UCSD-AML1 (cell line): ENCODE measurements at regions not wholly inside any gene's neighbourhood (a gene's known extent, or its start where the extent isn't known, plus 50 kb on each side); places are given as distances from the start of the nearest gene placed in this dataset.
"Not testable (repeated sequence)": the region's sequence is repeated elsewhere in the genome, so short reads cannot be mapped to it uniquely, and the experiment has no call there.

Source experiments
- DNase-seq: peaks from one replicate; lab custom pipeline; 2025; ENCODE audit not compliant: unreplicated experiment; lab: John Stamatoyannopoulos, UW

DNA sequence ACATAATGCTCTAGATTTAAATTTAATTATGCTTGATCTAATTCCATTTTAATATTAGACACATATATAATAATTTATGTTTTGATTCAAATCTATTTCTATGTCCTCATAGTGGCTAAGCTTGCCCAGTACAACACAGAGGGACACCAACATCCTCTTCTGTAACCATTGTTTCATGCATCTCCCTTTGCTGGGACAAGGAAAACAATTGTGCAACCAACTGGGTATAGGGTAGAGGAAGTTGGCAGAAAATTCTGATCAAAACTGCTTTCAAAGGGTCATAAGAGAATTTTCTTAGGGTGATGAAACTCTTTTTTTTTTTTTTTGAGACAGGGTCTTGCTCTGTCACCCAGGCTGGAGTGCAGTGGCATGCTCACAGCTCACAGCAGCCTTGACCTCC lies 121.4 kb upstream of the SGO1 start:
- DNase-seq, result no peak

DNA sequence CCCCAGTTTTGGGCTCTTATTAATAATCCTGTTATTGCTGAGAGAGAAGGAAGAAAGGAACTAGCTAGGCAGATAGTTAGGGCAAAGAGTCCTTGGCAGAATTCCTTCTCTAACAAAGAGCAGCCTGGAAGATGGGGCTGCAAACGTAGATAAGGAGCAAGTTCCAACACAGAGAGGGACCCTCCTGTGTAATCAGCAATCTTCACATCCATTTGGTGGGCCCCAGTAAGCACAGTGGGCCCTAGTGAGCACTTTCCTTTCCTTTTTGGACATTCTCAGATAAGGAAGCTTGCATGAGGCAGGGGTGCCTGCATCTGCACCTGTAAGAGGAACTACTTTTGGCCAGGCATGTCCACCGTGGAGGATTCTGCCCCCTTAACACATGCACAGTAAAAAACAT lies 119.6 kb upstream of the SGO1 start:
- DNase-seq, result no peak

DNA sequence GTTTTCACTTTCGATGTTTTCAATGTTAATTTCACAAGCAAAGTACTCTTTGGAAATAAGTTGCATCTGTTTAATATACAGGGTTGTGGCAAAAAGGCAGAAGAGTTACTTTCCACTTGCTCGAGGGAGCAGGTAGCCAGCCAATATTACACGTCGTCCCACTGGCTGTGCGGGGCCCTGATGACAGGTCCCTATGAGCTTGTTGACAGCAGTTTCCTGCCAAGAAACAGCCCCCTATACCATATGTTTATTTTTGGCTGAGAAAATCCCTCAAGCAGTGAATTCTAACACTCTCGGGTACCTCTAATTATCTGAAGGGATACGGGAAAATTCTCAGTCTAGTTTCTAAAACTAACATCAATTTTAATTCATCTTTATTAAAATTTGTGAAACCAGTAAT lies 116.8 kb upstream of the SGO1 start:
- DNase-seq, result no peak

DNA sequence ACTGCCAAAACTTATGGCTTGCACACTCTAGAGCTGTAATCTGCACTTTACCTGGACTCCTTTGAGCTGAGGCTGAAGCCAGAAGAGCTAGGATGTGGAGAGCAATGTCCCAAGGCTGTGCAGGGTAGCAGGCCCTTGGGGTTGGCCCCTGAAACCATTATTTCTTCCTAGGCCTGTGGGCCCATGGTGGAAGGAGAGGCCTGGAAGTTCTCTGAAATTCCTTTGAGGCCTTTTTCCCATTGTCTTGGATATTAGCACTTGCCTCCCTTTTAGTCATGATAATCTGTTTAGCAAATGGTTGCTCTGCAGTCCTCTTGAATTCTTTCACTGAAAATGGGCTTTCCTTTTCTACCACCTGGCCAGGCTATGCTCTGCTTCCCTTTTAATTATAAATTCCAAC lies 102.0 kb upstream of the SGO1 start:
- DNase-seq, result no peak

DNA sequence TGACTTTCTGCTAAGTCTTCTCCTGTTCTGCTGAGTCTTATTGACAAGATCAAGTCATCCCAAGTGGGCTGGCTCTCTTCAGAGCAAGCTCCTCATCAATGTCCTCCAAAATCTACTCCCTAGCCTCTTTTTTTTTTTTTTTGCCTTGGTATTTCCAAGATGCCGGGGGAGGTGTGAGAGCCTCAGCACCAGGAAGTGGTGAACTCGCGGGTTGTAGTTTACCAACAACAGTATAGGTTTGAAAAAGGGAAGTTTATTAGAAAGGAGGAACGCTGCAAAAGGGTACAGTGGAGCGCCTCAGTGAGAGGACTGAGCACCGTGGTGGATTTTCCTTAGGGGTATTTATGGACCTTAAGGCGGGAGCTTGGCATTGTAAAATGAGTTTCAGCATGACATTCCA lies 94.3 kb upstream of the SGO1 start:
- DNase-seq, result peak; percentile 8

DNA sequence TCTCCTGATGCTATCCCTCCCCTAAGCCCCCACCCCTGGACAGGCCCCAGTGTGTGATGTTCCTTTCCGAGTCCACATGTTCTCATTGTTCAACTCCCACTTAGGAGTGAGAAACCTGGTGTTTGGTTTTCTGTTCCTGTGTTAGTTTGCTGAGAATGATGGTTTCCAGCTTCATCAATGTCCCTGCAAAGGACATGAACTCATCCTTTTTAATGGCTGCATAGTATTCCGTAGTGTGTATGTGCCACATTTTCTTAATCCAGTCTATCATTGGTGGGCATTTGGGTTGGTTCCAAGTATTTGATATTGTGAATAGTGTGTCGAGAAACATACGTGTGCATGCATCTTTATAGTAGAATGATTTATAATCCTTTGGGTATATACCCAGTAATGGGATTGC lies 80.0 kb upstream of the SGO1 start:
- not testable (repeated sequence) for DNase-seq

DNA sequence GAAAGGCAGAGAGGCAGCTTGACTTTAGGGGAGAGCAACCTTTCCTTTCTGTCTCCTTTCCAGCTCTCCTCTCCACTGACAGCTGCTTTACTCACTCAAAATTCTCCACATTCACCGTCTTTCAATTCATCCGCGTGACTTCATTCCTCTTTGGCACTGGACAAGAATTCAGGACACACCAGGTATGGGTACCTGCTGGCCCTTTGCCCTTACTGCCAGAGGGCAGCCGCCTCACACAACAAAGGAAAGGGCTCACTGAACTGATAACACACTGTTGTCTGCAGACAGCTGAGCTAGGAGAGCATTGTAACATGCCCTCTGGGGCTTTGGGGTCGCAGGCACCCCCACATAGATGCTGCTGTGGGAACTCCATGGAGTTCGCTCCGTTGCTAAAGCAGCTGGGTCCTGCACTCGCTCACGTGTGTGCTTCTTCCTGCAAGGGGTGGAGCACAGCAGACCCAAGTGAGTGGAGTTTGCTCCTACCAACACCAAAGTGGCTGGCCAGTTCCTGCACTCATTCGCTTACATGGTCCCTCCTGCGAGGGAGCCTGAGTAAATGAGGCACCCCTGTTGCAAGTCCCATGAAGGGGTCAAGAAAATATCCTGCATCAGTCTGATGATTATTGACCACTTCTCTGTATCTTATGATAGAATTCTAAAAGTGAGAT lies 79.0 kb upstream of the SGO1 start:
- DNase-seq, result no peak

DNA sequence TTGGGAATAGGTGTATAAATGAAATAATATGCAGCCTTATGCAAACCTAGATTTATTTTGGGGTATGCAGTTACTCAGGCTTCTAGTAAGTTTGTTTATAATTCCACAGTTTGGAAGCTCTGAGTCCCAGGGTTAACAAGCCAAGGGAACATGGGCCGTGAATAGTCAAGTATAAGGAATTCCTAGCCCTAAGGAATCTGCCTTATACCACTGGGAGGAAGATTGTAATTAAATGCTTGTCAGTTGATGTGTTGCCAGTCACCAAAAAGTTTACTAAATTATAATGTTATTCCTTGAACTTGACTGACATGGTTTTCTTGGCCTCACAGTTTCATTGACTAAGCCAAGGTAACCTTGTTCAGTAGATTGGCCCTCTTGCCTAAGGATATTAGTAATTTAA lies 72.4 kb upstream of the SGO1 start:
- no peak for DNase-seq

DNA sequence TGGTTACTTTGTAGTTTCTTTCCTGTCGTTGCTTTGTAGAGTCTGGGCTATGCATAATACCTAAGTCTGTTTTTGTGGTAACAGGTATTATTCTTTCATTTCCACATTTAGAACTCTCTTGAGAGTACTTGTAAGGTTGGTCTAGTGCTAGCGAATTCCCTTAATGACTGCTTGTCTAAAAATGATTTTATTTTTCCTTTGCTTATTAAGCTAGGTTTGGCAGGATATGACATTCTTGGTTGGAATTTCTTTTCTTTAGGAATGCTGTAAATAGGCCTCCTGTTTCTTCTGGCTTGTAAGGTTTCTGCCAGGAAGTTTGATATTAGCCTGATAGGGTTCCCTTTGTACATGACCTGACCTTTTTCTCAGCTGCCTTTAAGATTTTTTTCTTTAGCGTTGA lies 70.1 kb upstream of the SGO1 start:
- DNase-seq, result no peak

DNA sequence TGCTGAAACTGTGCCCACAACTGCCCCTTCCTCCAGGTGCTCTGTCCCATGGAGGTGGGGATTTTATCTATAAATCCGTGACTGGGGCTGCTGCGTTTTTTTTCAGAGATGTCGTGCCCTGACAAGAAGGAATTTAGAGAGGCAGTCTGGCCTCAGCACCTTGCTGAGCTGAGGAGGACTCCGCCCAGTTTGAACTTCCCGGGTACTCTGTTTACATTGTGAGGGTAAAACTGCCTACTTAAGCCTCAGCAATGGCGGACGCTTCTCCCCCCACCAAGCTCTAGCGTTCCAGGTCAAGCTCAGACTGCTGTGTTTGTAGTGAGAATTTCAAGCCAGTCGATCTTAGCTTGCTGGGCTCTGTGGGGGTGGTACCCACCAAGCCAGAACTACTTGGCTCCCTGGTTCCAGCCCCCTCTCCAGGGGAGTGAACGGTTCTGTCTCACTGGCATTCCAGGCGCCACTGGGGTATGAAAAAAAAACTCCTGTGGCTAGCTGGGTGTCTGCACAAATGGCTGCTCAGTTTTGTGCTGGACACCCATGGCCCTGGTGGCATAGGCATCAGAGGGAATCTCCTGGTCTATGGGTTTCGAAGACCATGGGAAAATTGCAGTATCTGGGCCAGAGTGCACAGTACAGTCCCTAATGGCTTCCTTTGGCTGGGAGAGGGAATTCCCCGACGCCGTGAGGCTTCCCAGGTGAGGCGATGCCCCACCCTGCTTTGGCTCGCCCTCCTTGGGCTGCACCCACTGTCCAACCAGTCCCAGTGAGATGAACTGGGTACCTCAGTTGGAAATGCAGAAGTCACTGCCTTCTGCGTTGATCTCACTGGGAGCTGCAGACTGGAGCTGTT lies 68.5 kb upstream of the SGO1 start:
- DNase-seq, result no peak

DNA sequence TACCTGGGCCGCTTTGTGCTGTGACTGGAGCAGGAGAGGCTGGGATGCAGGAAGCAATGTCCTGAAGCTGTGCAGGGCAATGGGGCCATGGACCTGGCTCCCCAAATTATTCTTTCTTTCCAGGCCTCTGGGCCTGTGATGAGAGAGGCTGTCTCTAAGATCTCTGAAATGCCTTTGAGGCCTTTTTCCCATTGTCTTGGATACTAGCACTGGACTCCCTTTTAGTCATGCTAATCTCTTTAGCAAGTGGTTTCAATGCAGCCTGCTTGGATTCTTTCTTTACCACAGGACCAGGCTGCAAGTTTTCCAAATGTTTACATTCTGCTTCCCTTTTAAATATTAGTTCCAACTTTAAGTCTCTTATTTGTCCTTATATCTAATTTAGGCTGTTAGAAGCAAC lies 64.8 kb upstream of the SGO1 start:
- no peak for DNase-seq

DNA sequence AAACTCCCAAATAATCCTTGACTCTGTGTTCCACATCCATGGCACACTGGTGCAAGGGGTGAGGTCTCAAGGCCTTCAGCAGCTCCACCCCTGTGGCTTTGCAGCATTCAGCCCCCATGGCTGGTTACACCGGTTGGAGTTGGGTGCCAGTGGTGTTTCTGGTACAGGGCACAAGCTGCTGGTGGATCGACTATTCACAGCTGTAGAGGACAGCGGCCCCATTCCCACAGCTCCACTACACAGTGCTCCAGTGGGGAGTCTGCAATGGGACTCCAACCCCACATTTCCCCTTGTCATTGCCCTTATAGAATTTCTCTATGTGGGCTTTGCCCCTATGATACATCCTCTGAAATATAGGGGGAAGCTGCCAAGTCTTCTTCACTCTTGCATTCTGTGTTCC lies 64.3 kb upstream of the SGO1 start:
- no peak for DNase-seq

DNA sequence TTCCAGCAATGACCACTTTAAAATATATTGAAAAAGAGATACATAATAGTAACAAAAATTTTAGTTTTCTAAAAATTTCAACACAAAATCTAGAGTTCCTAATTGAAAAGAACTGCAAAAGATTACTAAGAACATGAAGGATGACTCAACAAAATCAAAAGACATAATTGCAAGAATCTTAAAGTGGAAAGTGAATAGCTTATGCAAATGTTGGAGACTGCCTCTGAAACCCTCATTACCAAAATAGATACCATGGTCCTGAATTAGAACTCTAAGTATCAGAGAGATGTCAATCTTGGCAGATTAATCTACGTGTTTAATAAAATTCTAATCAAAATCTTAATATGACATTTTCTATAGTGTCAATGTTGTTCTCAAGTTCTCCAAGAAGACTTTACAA lies 60.7 kb upstream of the SGO1 start:
- no peak for DNase-seq

DNA sequence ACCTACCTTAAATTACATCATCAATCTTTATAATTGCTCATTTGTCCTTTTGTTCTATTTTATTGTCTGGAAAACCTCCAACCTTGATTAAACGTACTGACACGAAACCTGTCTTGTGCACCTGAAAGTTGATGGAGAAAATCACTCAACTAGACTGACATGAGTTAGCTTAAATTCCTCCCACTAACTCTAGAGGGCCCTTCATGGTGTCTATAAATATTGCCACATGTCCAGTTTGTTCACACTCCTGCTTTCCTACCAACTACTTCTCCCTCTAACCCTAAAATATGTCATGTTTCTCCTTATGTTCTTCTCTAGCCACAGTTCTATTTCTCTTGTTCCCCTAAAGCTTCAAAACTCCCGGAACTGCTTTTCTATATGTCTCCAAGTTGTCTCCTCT lies 59.8 kb upstream of the SGO1 start:
- no peak for DNase-seq

DNA sequence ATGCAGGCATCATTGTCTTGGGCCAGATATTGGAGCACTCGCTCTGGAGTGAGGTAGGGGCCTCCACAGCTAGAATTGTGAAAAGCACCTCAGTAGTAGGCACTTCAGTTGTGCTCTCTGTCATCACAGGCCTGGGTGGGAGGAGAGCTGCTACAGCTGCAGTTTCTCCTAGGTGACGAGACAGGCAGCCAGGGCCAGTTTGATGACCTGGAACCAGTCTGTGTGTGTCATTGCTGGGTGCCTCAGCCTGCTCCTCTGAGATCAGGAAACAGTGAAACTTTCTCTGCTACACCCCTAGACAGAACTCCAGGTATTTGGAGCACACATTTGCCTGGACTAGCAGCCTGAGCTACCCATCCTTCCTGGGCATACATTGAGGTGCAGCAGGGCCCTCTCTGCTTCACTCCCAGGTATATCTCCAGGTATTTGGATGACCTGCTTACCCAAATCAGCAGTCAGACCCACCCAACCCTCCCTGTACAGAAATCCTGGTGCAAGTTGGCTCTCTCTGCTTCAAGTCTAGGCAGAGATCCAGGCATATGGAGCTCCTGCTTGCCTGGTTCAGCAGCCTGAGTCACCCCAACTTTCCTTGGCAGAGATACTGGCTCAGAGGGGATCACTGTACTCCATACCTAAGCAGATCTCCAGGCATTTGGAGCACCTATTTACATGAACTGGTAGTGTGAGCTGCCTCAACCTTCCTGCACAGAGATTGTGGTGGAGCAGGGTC lies 54.3 kb upstream of the SGO1 start:
- DNase-seq, result no peak

DNA sequence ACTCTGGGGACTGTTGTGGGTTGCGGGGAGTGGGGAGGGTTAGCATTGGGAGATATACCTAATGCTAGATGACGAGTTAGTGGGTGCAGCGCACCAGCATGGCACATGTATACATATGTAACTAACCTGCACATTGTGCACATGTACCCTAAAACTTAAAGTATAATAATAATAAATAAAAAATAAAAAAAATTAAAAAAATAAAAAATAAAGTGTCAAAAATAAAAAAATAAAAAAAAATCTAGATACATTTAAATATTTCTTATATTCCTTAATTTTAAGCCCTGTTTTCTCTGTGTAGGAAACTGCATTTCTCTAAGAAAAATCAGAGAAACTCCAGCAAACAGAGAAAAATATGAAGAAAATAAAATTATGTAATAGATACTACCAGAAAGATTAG lies 52.2 kb upstream of the SGO1 start:
- DNase-seq, result not testable (repeated sequence)

DNA sequence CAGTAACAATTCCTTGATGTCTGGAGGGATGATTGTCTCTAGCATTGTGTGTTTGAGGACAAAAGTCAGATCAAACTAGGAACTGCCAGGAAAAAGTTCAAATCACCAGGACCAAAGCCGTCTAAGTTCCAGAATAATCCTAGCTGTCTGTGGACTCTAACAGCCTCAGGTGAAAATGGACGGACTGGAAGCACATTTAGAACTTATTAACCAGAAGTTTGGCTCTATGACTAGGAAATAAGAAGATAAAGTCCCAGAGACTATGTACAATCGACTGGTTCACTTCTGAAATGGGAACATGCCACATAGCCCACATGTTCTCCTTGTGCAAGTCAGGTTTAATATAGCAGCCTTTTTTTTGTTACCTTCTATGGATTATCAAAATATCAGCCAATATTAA lies 50.6 kb upstream of the SGO1 start:
- DNase-seq, result no peak
